H1 (cell line): ENCODE measurements at regions not wholly inside any gene's neighbourhood (a gene's known extent, or its start where the extent isn't known, plus 50 kb on each side); places are given as distances from the start of the nearest gene placed in this dataset.

Experiments used
- CTCF ChIA-PET: fragments of 300-600 bp; sonication (Branson Sonifier 250); formaldehyde crosslinking; loops from one replicate; lab custom pipeline; 2021; ENCODE audit not compliant: partially characterized antibody; lab: Charles Lee
- POLR2A ChIA-PET: fragments of 300-600 bp; sonication (Branson Sonifier 250); formaldehyde crosslinking; loops from one replicate; lab custom pipeline; 2021; ENCODE audit warnings: inconsistent platforms; ENCODE audit not compliant: partially characterized antibody; lab: Charles Lee
- DNase-seq, 2 experiments: peaks; one replicate each; pipeline versions ENCODE4 v3.0.0 to v3.0.0-alpha.2; 2010 to 2022; ENCODE audit warnings: low spot score in 2 of 2, low read depth in 1 of 2, mixed read lengths in 1 of 2
- FAIRE-seq: peaks from 2 replicates; lab custom pipeline; 2011; peaks lifted over from hg19 to GRCh38; lab: Jason Lieb, UNC
- H2AFZ ChIP-seq: 2 replicates; pipeline ENCODE4 v1.8.1; 2012; ENCODE audit warnings: low read length, inconsistent platforms
- H2AK5ac ChIP-seq: 2 replicates; pipeline ENCODE4 v1.6.1; 2013; ENCODE audit warnings: low read depth, low read length
- H2BK120ac ChIP-seq: replicated peaks from 2 replicates; pipeline ENCODE3; 2013; ENCODE audit warnings: low read depth, low read length, inconsistent platforms
- H2BK12ac ChIP-seq: 2 replicates; pipeline ENCODE4 v1.6.1; 2013; ENCODE audit warnings: low read depth, low read length
- H2BK15ac ChIP-seq: 2 replicates; pipeline ENCODE4 v1.6.1; 2013; ENCODE audit warnings: low read length
- H2BK20ac ChIP-seq: 2 replicates; pipeline ENCODE4 v1.6.1; 2013; ENCODE audit warnings: low read length
- H2BK5ac ChIP-seq: 2 replicates; pipeline ENCODE4 v1.6.1; 2013; ENCODE audit warnings: low read depth, low read length
- H3K14ac ChIP-seq: 2 replicates; pipeline ENCODE4 v1.6.1; 2013; ENCODE audit warnings: inconsistent platforms; ENCODE audit not compliant: insufficient read length
- H3K18ac ChIP-seq: 2 replicates; pipeline ENCODE4 v1.6.1; 2013; ENCODE audit warnings: low read length; ENCODE audit errors: extremely low read depth
- H3K23ac ChIP-seq: 2 replicates; pipeline ENCODE4 v1.6.1; 2013; ENCODE audit warnings: inconsistent platforms; ENCODE audit not compliant: insufficient read length
- H3K23me2 ChIP-seq: 2 replicates; pipeline ENCODE4 v1.6.1; 2013; ENCODE audit warnings: low read depth, low read length
- H3K27ac ChIP-seq: 2 replicates; pipeline ENCODE4 v1.6.1; 2011; ENCODE audit warnings: low read depth, low read length, inconsistent platforms
- H3K27me3 ChIP-seq, 4 experiments: replicated peaks in 1 of 4; 1 replicate in 1 of 4; 2 replicates in 3 of 4; pipeline versions ENCODE4 v1.6.1 to v1.8.1; 2011 to 2013; ENCODE audit warnings: low read length in 3 of 4, mild to moderate bottlenecking in 3 of 4, inconsistent platforms in 2 of 4, mixed read lengths in 2 of 4, moderate library complexity in 1 of 4; ENCODE audit not compliant: control insufficient read depth in 3 of 4, insufficient read depth in 3 of 4; ENCODE audit errors: extremely low read depth in 1 of 4
- H3K36me3 ChIP-seq, 4 experiments: 2 replicates each; pipeline versions ENCODE4 v1.6.1 to v1.8.1; 2011 to 2013; ENCODE audit warnings: mild to moderate bottlenecking in 4 of 4, low read length in 3 of 4, moderate library complexity in 2 of 4, control low read depth in 1 of 4, inconsistent platforms in 1 of 4; ENCODE audit not compliant: insufficient read depth in 4 of 4, control insufficient read depth in 2 of 4
- H3K4ac ChIP-seq: replicated peaks from 2 replicates; pipeline ENCODE3; 2013; ENCODE audit warnings: low read length, low read depth, mixed read lengths, inconsistent platforms; ENCODE audit not compliant: insufficient read length
- H3K4me1 ChIP-seq, 4 experiments: replicated peaks in 1 of 4; 1 replicate in 1 of 4; 2 replicates in 3 of 4; pipeline versions ENCODE4 v1.6.1 to v1.8.1; 2011 to 2013; ENCODE audit warnings: low read length in 3 of 4, inconsistent platforms in 2 of 4, mixed read lengths in 1 of 4; ENCODE audit not compliant: insufficient read depth in 4 of 4, control insufficient read depth in 3 of 4
- H3K4me2 ChIP-seq, 2 experiments: 2 replicates each; pipeline versions ENCODE4 v1.6.1 to v1.8.1; 2011 to 2013; ENCODE audit warnings: low read depth in 2 of 2, low read length in 2 of 2, control low read depth in 1 of 2, inconsistent platforms in 1 of 2, mild to moderate bottlenecking in 1 of 2; ENCODE audit not compliant: insufficient read depth in 1 of 2
- H3K4me3 ChIP-seq, 4 experiments: fragments of 200-600, 300-600 bp in 1 of 4; sonication (generic), shearing (Covaris generic), sonication (Bioruptor Twin) in 1 of 4; 2 replicates each; pipeline versions ENCODE4 v1.5.1 to v1.8.1; 2011 to 2016; ENCODE audit warnings: low read length in 4 of 4, low read depth in 3 of 4, control low read depth in 2 of 4, inconsistent platforms in 2 of 4, mild to moderate bottlenecking in 2 of 4, mixed read lengths in 1 of 4, moderate library complexity in 1 of 4; ENCODE audit not compliant: insufficient read depth in 2 of 4; ENCODE audit errors: extremely low read depth in 1 of 4
- H3K56ac ChIP-seq: replicated peaks from 2 replicates; pipeline ENCODE3; 2013; ENCODE audit warnings: low read depth, mild to moderate bottlenecking, mixed read lengths, low read length, inconsistent platforms; ENCODE audit not compliant: insufficient read length
- H3K79me1 ChIP-seq: 2 replicates; pipeline ENCODE4 v1.6.1; 2013; ENCODE audit warnings: low read depth, low read length, control low read depth
- H3K79me2 ChIP-seq, 2 experiments: 2 replicates each; pipeline versions ENCODE4 v1.6.1 to v1.8.1; 2012 to 2013; ENCODE audit warnings: low read length in 2 of 2, mild to moderate bottlenecking in 2 of 2, inconsistent platforms in 1 of 2; ENCODE audit not compliant: insufficient read depth in 2 of 2, control insufficient read depth in 1 of 2
- H3K9ac ChIP-seq, 4 experiments: replicated peaks in 1 of 4; 1 replicate in 1 of 4; 2 replicates in 3 of 4; pipeline versions ENCODE4 v1.6.1 to v1.8.1; 2011 to 2013; ENCODE audit warnings: low read depth in 3 of 4, low read length in 3 of 4, control low read depth in 2 of 4, mild to moderate bottlenecking in 2 of 4, moderate library complexity in 2 of 4, inconsistent platforms in 1 of 4; ENCODE audit errors: extremely low read depth in 1 of 4
- H3K9me3 ChIP-seq, 2 experiments: 2 replicates each; pipeline versions ENCODE4 v1.6.1 to v1.8.1; 2012 to 2013; ENCODE audit warnings: mild to moderate bottlenecking in 2 of 2, moderate library complexity in 2 of 2, control low read depth in 1 of 2, inconsistent platforms in 1 of 2, low read depth in 1 of 2, low read length in 1 of 2, mixed read lengths in 1 of 2; ENCODE audit not compliant: insufficient read depth in 2 of 2
- H4K20me1 ChIP-seq, 2 experiments: replicated peaks in 1 of 2; 2 replicates each; pipeline versions ENCODE3 to v1.8.1; 2011 to 2013; ENCODE audit warnings: inconsistent platforms in 2 of 2, low read length in 2 of 2, mild to moderate bottlenecking in 1 of 2; ENCODE audit not compliant: insufficient read depth in 2 of 2, control insufficient read depth in 1 of 2
- H4K5ac ChIP-seq: 2 replicates; pipeline ENCODE4 v1.6.1; 2013; ENCODE audit warnings: low read length, low read depth, mixed read lengths, inconsistent platforms; ENCODE audit not compliant: insufficient read length
- H4K8ac ChIP-seq: 2 replicates; pipeline ENCODE4 v1.8.0; 2013; ENCODE audit warnings: mild to moderate bottlenecking, moderate library complexity, low read length, inconsistent platforms; ENCODE audit not compliant: insufficient read depth; ENCODE audit errors: extremely low read depth
- H4K91ac ChIP-seq: replicated peaks from 2 replicates; pipeline ENCODE3; 2013; ENCODE audit warnings: low read length, mixed read lengths, inconsistent platforms; ENCODE audit not compliant: insufficient read length
- ASH2L ChIP-seq: fragments of 200-600, 300-600 bp; sonication (generic); IDR thresholded peaks from one replicate; pipeline ENCODE4 v1.7.1; 2017; ENCODE audit warnings: low read length
- BRCA1 ChIP-seq: IDR thresholded peaks from 2 replicates; pipeline ENCODE4 v1.6.1; 2012; ENCODE audit warnings: low read depth, low read length, improper control_type of control experiment
- CTBP2 ChIP-seq: IDR thresholded peaks from 2 replicates; pipeline ENCODE4 v1.7.0; 2011; ENCODE audit warnings: borderline replicate concordance, mild to moderate bottlenecking, moderate library complexity, mixed read lengths, low read length; ENCODE audit not compliant: insufficient read depth, insufficient read length
- EZH2 ChIP-seq: fragments of 200-600 bp; sonication (generic); IDR thresholded peaks from 2 replicates; pipeline ENCODE4 v1.7.1; 2012; ENCODE audit warnings: low read depth, mild to moderate bottlenecking, moderate library complexity, low read length, inconsistent platforms; ENCODE audit not compliant: severe bottlenecking
- GABPA ChIP-seq: IDR thresholded peaks from 2 replicates; pipeline ENCODE4 v1.6.1; 2011; ENCODE audit warnings: mild to moderate bottlenecking, low read length, moderate library complexity, borderline replicate concordance; ENCODE audit not compliant: insufficient read depth
- KDM5A ChIP-seq: fragments of 200-600 bp; IDR thresholded peaks from 2 replicates; pipeline ENCODE4 v1.7.1; 2012; ENCODE audit warnings: mild to moderate bottlenecking, low read length, inconsistent platforms, mixed read lengths
- MAFK ChIP-seq: IDR thresholded peaks from 2 replicates; pipeline ENCODE4 v1.6.1; 2012; ENCODE audit warnings: low read depth, mild to moderate bottlenecking, improper control_type of control experiment, low read length
- NRF1 ChIP-seq: IDR thresholded peaks from 2 replicates; pipeline ENCODE4 v1.6.1; 2011; ENCODE audit warnings: mild to moderate bottlenecking, low read depth, low read length, improper control_type of control experiment
- POLR2AphosphoS5 ChIP-seq: IDR thresholded peaks from 2 replicates; pipeline ENCODE4 v1.6.1; 2011; ENCODE audit warnings: low read depth, low read length
- SIX5 ChIP-seq: IDR thresholded peaks from 2 replicates; pipeline ENCODE4 v1.6.1; 2011; ENCODE audit warnings: mild to moderate bottlenecking, low read depth, low read length
- SP1 ChIP-seq: IDR thresholded peaks from 2 replicates; pipeline ENCODE4 v1.6.1; 2011; ENCODE audit warnings: low read depth, low read length
- SRF ChIP-seq: IDR thresholded peaks from 2 replicates; pipeline ENCODE4 v1.6.1; 2011; ENCODE audit warnings: mild to moderate bottlenecking, low read depth, low read length, moderate library complexity
- TCF12 ChIP-seq: IDR thresholded peaks from 2 replicates; pipeline ENCODE4 v1.6.1; 2011; ENCODE audit warnings: low read depth, mild to moderate bottlenecking, low read length
- WGBS, 2 experiments: shearing (Covaris generic) in 1 of 2; methylation state at CpG; one replicate each; pipeline versions ENCODE4 v1.1.6 to v1.1.7; 2013 to 2015; ENCODE audit warnings: low lambda C conversion rate in 2 of 2, mixed read lengths in 2 of 2, inconsistent platforms in 1 of 2, low coverage in 1 of 2, missing lambda C conversion rate in 1 of 2; ENCODE audit not compliant: insufficient replicate concordance in 2 of 2, insufficient coverage in 1 of 2, insufficient read length in 1 of 2; ENCODE audit errors: extremely low coverage in 1 of 2, missing lambda C conversion rate in 1 of 2; 5-methylcytosine and 5-hydroxymethylcytosine counted together
- TF ChIP-seq, protein P1 (sequence below): IDR thresholded peaks from 2 replicates; pipeline ENCODE4 v1.6.1; 2011; ENCODE audit warnings: low read length, improper control_type of control experiment

DNA sequence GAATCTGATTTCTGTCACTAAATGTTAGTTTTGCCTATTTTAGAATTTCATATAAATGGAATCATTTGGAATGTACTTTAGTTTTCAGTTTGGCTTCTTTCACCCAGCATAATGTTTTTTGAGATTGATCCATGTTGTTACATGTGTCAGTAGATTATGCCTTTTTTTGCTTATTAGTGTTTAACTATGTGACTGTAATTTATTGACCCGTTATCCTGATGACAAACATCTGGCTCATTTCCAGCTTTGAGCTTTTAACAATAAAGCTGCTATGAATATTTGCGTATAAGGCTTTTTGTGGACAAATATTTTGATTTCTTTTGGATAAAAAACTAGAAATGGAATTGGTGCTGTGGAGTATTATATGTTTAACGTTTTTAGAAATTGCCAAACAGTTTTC is 254.5 kb upstream of the CFAP20DC start:
- Histone ChIP-seq H3K23ac (no peak overlapping the region), H2BK5ac (no peak overlapping the region), H4K91ac (no peak overlapping the region), H4K20me1 (no peaks in the 10 kb centered on the region), H3K14ac (no peak overlapping the region), H3K23me2 (no peaks in the 10 kb centered on the region; the same call in 1 of the 2 replicates), H3K27me3 (no peaks in the 10 kb centered on the region), H2AFZ (no peak overlapping the region), H3K4me3 (no peak overlapping the region), H2BK120ac (no peak overlapping the region), H3K56ac (no peak overlapping the region), H2BK15ac (no peak overlapping the region), H3K79me2 (no peaks in the 10 kb centered on the region), H3K79me1 (no peaks in the 10 kb centered on the region), H3K27ac (no peak overlapping the region), H3K36me3 (no peaks in the 10 kb centered on the region; a peak in 1 of 8 replicates), H2AK5ac (no peak overlapping the region), H3K4me1 (no peaks in the 10 kb centered on the region), H4K5ac (no peak overlapping the region), H3K4me2 (no peak overlapping the region), H3K4ac (no peak overlapping the region), H2BK12ac (no peak overlapping the region), H3K9me3 (no peaks in the 10 kb centered on the region), H4K8ac (no peak overlapping the region), H3K18ac (no peak overlapping the region), H2BK20ac (no peak overlapping the region), H3K9ac (no peak overlapping the region)
- WGBS, 2 experiments = 88% methylated on average over 3 of the region's 3 CpGs; no CpG with 5 or more reads in 1 of the 2 experiments
- no peak for DNase-seq
- ChIA-PET CTCF (interaction anchor here (1.5 kb wide), 1 partner anchor 20 kb away, joined by 4 read pairs; no protein-coding TSS in a partner anchor), POLR2A (no interaction called here)
- no peak for FAIRE-seq
- TF ChIP-seq EZH2 = no peak
- TF ChIP-seq SRF = no peak
- no peak for TF ChIP-seq ASH2L
- TF ChIP-seq MAFK = no peak
- TF ChIP-seq TCF12 = no peak
- TF ChIP-seq CTBP2 = no peak
- TF ChIP-seq SIX5 = no peak
- no peak for TF ChIP-seq KDM5A
- no peak for TF ChIP-seq GABPA
- no peak for TF ChIP-seq BRCA1
- TF ChIP-seq NRF1 = no peak
- TF ChIP-seq POLR2AphosphoS5 = no peak
- TF ChIP-seq, protein P1, sequence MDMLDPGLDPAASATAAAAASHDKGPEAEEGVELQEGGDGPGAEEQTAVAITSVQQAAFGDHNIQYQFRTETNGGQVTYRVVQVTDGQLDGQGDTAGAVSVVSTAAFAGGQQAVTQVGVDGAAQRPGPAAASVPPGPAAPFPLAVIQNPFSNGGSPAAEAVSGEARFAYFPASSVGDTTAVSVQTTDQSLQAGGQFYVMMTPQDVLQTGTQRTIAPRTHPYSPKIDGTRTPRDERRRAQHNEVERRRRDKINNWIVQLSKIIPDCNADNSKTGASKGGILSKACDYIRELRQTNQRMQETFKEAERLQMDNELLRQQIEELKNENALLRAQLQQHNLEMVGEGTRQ = no peak
- TF ChIP-seq SP1 = no peak
